ENCODE measurements at regions not wholly inside any gene's neighbourhood (a gene's known extent, or its start where the extent isn't known, plus 50 kb on each side); places are given as distances from the start of the nearest gene placed in this dataset.
"Not testable (repeated sequence)": the region's sequence is repeated elsewhere in the genome, so short reads cannot be mapped to it uniquely, and the experiment has no call there.

DNA sequence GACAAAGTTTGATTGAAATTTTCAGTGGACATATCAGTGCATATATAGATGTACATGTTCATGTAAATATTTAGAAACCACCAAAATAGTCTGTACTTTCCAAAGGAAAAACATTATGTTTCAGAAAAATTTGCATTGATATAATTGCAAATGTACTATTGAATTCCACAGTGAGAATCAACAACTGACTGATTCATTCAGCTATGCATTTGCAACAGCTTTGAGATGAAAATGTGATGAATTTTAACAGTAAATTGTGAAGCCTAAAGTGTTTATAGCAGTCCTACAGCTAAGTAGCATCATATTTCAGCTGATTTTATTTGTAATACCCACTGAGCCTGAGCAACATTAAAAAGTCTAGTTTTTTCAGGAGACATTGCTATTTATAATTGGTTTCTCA is 1647.4 kb upstream of the DDX18 start:
- Histone ChIP-seq H4K20me1 (ENCODE audit: insufficient read depth, low read length) (no peaks in the 10 kb centered on the region), H3K4me3 (replicated peaks in 1 of 3; ENCODE audit: low read depth in 2 of 3, low read length in 3 of 3) (no peak overlapping the region), H3K27ac (ENCODE audit: low read depth in 1 of 2, low read length in 2 of 2) (no peak overlapping the region), H3K27me3 (ENCODE audit: control insufficient read depth in 2 of 2, insufficient read depth in 2 of 2, low read length in 2 of 2) (no peaks in the 10 kb centered on the region), H3K4me2 (replicated peaks; ENCODE audit: extremely low read depth, low read length, poor library complexity, severe bottlenecking) (no peak overlapping the region), H3K9me3 (replicated peaks in 1 of 2; ENCODE audit: control insufficient read depth in 1 of 2, insufficient read depth in 1 of 2, low read length in 2 of 2) (peaks cover 33 to 39% of the 10 kb centered on the region in 2 donors), H3K36me3 (replicated peaks in 1 of 2; ENCODE audit: control insufficient read depth in 1 of 2, insufficient read depth in 2 of 2, low read length in 2 of 2) (no peaks in the 10 kb centered on the region), H2AFZ (ENCODE audit: insufficient read depth, low read depth, low read length, poor library complexity, severe bottlenecking) (no peak overlapping the region), H3K9ac (ENCODE audit: insufficient read depth, low read length, poor library complexity, severe bottlenecking) (no peak overlapping the region), H3K4me1 (ENCODE audit: control insufficient read depth in 1 of 2, insufficient read depth in 2 of 2, low read length in 2 of 2) (no peaks in the 10 kb centered on the region), H3K79me2 (ENCODE audit: insufficient read depth, low read length) (no peaks in the 10 kb centered on the region)
- DNase-seq = no peak
- no peak for TF ChIP-seq CTCF (IDR thresholded peaks at IDR 0.05)
- intact Hi-C loops (cut with micrococcal nuclease) = no loop called here
- Mint-ChIP-seq H3K4me3 (no peak overlapping the region), H3K27me3 (ENCODE audit: low read depth in 3 of 3) (no peaks in the 10 kb centered on the region), H3K27ac (no peak overlapping the region), H3K36me3 (no peaks in the 10 kb centered on the region), H3K4me1 (no peaks in the 10 kb centered on the region), H3K9me3 (peaks cover 10 to 43% (median 16%) of the 10 kb centered on the region in 7 donors)

- H3K36me3 Mint-ChIP-seq = no peaks in the 10 kb centered on the region
- Histone ChIP-seq H3K27ac (ENCODE audit: low read depth in 1 of 2, low read length in 2 of 2) (no peak overlapping the region), H3K4me3 (replicated peaks in 1 of 3; ENCODE audit: low read depth in 2 of 3, low read length in 3 of 3) (no peak overlapping the region), H3K36me3 (replicated peaks in 1 of 2; ENCODE audit: control insufficient read depth in 1 of 2, insufficient read depth in 2 of 2, low read length in 2 of 2) (no peaks in the 10 kb centered on the region), H3K4me1 (ENCODE audit: control insufficient read depth in 1 of 2, insufficient read depth in 2 of 2, low read length in 2 of 2) (no peaks in the 10 kb centered on the region), H3K4me2 (replicated peaks; ENCODE audit: extremely low read depth, low read length, poor library complexity, severe bottlenecking) (no peak overlapping the region), H3K9ac (ENCODE audit: insufficient read depth, low read length, poor library complexity, severe bottlenecking) (no peak overlapping the region), H3K27me3 (ENCODE audit: control insufficient read depth in 2 of 2, insufficient read depth in 2 of 2, low read length in 2 of 2) (no peaks in the 10 kb centered on the region), H4K20me1 (ENCODE audit: insufficient read depth, low read length) (no peaks in the 10 kb centered on the region), H3K9me3 (replicated peaks in 1 of 2; ENCODE audit: control insufficient read depth in 1 of 2, insufficient read depth in 1 of 2, low read length in 2 of 2) (peaks cover 0 to 9% of the 10 kb centered on the region in 2 donors), H2AFZ (ENCODE audit: insufficient read depth, low read depth, low read length, poor library complexity, severe bottlenecking) (no peak overlapping the region), H3K79me2 (ENCODE audit: insufficient read depth, low read length) (no peaks in the 10 kb centered on the region)
- H3K27ac Mint-ChIP-seq = no peak overlapping the region
- TF ChIP-seq CTCF (IDR thresholded peaks at IDR 0.05) = no peak
- H3K4me3 Mint-ChIP-seq = no peak overlapping the region
- no peaks in the 10 kb centered on the region for H3K27me3 Mint-ChIP-seq (ENCODE audit: low read depth in 3 of 3)
- intact Hi-C loops (cut with micrococcal nuclease) = no loop called here
- H3K9me3 Mint-ChIP-seq = peaks cover 3 to 14% (median 3%) of the 10 kb centered on the region in 7 donors
- WGBS (ENCODE audit: insufficient coverage) = no CpG with 5 or more reads among the region's 3 CpGs
- no peak for DNase-seq
- no peaks in the 10 kb centered on the region for H3K4me1 Mint-ChIP-seq
Measured at GRCh38 chr2:116180072-116180471, 1634.4 kb upstream of the DDX18 start.

DNA sequence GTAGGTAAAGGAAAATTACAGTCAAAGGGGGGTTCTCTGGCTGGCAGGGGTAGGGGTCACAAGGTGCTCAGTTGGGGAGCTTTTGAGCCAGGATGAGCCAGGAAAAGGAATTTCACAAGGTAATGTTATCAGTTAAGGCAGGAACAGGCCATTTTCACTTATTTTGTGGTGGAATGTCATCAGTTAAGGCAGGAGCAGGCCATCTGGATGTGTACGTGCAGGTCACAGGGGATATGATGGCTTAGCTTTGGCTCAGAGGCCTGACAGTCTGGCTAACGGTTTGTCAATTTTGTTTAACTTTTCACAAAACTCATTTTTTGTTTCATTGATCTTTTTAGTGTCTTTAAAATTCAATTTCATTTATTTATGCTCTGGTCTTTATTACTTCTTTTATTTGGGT is 1623.8 kb upstream of the DDX18 start:
- DNase-seq; H3K27ac Mint-ChIP-seq; H3K4me2 ChIP-seq (replicated peaks; ENCODE audit: extremely low read depth, low read length, poor library complexity, severe bottlenecking); H3K36me3 ChIP-seq (replicated peaks in 1 of 2; ENCODE audit: control insufficient read depth in 1 of 2, insufficient read depth in 2 of 2, low read length in 2 of 2); H3K4me1 Mint-ChIP-seq; H3K27ac ChIP-seq (ENCODE audit: low read depth in 1 of 2, low read length in 2 of 2); H2AFZ ChIP-seq (ENCODE audit: insufficient read depth, low read depth, low read length, poor library complexity, severe bottlenecking); H3K9ac ChIP-seq (ENCODE audit: insufficient read depth, low read length, poor library complexity, severe bottlenecking); H3K27me3 Mint-ChIP-seq (ENCODE audit: low read depth in 3 of 3); H3K27me3 ChIP-seq (ENCODE audit: control insufficient read depth in 2 of 2, insufficient read depth in 2 of 2, low read length in 2 of 2); H3K79me2 ChIP-seq (ENCODE audit: insufficient read depth, low read length); H3K36me3 Mint-ChIP-seq; H3K4me1 ChIP-seq (ENCODE audit: control insufficient read depth in 1 of 2, insufficient read depth in 2 of 2, low read length in 2 of 2); intact Hi-C loops (cut with micrococcal nuclease); H3K4me3 Mint-ChIP-seq; H3K4me3 ChIP-seq (replicated peaks in 1 of 3; ENCODE audit: low read depth in 2 of 3, low read length in 3 of 3); H4K20me1 ChIP-seq (ENCODE audit: insufficient read depth, low read length): not testable (repeated sequence)
- 86% methylated on average over 1 of the region's 2 CpGs for WGBS (ENCODE audit: insufficient coverage)
- H3K9me3 ChIP-seq (replicated peaks in 1 of 2; ENCODE audit: control insufficient read depth in 1 of 2, insufficient read depth in 1 of 2, low read length in 2 of 2) = peaks cover 32 to 33% of the 10 kb centered on the region in 2 donors
- H3K9me3 Mint-ChIP-seq = peaks cover 13 to 28% (median 22%) of the 10 kb centered on the region in 7 donors
